T-cell (primary cell): ENCODE measurements at regions not wholly inside any gene's neighbourhood (a gene's known extent, or its start where the extent isn't known, plus 50 kb on each side); places are given as distances from the start of the nearest gene placed in this dataset.

Experiments
- ATAC-seq, 4 experiments: fragments of 200-7000 bp in 3 of 4; fragments of 150-1000 bp in 1 of 4; cut with Tn5 transposase; replicated peaks in 1 of 4; 1 replicate in 3 of 4; 2 replicates in 1 of 4; pipeline ENCODE4 v1.10.0; 2021; ENCODE audit warnings: moderate library complexity in 3 of 4, mild to moderate bottlenecking in 2 of 4, moderate number of reproducible peaks in 1 of 4
- CTCF ChIA-PET, 2 donors: fragments of 300-600 bp; sonication (Branson Sonifier 250); formaldehyde crosslinking; loops; one replicate each; lab custom pipeline; 2022; ENCODE audit warnings: antibody characterized with exemption in 2 of 2; lab: Charles Lee
- POLR2A ChIA-PET, 2 donors: fragments of 300-600 bp; sonication (Branson Sonifier 250); formaldehyde crosslinking; loops; one replicate each; lab custom pipeline; 2022; ENCODE audit warnings: antibody characterized with exemption in 2 of 2; lab: Charles Lee
- DNase-seq, 35 experiments: peaks; one replicate each; pipeline versions ENCODE4 v3.0.0 to v3.0.0-alpha.2; 2013 to 2023
- H3K27ac ChIP-seq: one replicate; pipeline ENCODE4 v1.5.1; 2013; ENCODE audit warnings: low read length
- H3K27me3 ChIP-seq, 2 experiments: replicated peaks in 1 of 2; 1 replicate in 1 of 2; 2 replicates in 1 of 2; pipeline versions ENCODE4 v1.6.1 to v1.7.0; 2013; ENCODE audit warnings: low read length in 1 of 2, mixed read lengths in 1 of 2; ENCODE audit not compliant: control insufficient read depth in 2 of 2, insufficient read depth in 2 of 2; ENCODE audit errors: extremely low read depth in 1 of 2
- H3K36me3 ChIP-seq, 2 donors: 1 replicate in 1 of 2; 2 replicates in 1 of 2; pipeline versions ENCODE4 v1.6.1 to v1.7.0; 2013; ENCODE audit warnings: low read length in 1 of 2; ENCODE audit not compliant: control insufficient read depth in 2 of 2, insufficient read depth in 1 of 2; ENCODE audit errors: extremely low read depth in 1 of 2
- H3K4me1 ChIP-seq, 2 experiments: 1 replicate in 1 of 2; 2 replicates in 1 of 2; pipeline versions ENCODE4 v1.6.1 to v1.7.0; 2013; ENCODE audit warnings: low read length in 2 of 2, mixed read lengths in 1 of 2; ENCODE audit not compliant: insufficient read depth in 2 of 2, control insufficient read depth in 1 of 2; ENCODE audit errors: extremely low read depth in 1 of 2
- H3K4me3 ChIP-seq, 2 donors: 1 replicate in 1 of 2; 2 replicates in 1 of 2; pipeline versions ENCODE4 v1.5.1 to v1.7.0; 2013; ENCODE audit warnings: mild to moderate bottlenecking in 2 of 2, low read length in 1 of 2, moderate library complexity in 1 of 2; ENCODE audit not compliant: control insufficient read depth in 1 of 2; ENCODE audit errors: extremely low read depth in 1 of 2
- H3K9me3 ChIP-seq: 2 replicates; pipeline ENCODE4 v1.7.0; 2013
- H3K27ac Mint-ChIP-seq, 2 donors: one replicate each; pipeline ENCODE4 v1.8.0; 2020 to 2021; ENCODE audit warnings: mild to moderate bottlenecking in 2 of 2, mixed read lengths in 2 of 2
- H3K27me3 Mint-ChIP-seq, 2 donors: one replicate each; pipeline ENCODE4 v1.8.0; 2021 to 2022; ENCODE audit warnings: mixed read lengths in 2 of 2
- H3K36me3 Mint-ChIP-seq: one replicate; pipeline ENCODE4 v1.8.0; 2021; ENCODE audit warnings: mixed read lengths
- H3K4me1 Mint-ChIP-seq, 3 donors: one replicate each; pipeline ENCODE4 v1.8.0; 2020 to 2022; ENCODE audit warnings: mixed read lengths in 3 of 3, mild to moderate bottlenecking in 1 of 3
- H3K4me3 Mint-ChIP-seq, 3 donors: one replicate each; pipeline ENCODE4 v1.8.0; 2020 to 2022; ENCODE audit warnings: mild to moderate bottlenecking in 3 of 3, mixed read lengths in 3 of 3, moderate library complexity in 3 of 3
- H3K9me3 Mint-ChIP-seq, 3 donors: one replicate each; pipeline ENCODE4 v1.8.0; 2020 to 2022; ENCODE audit warnings: mixed read lengths in 3 of 3
- WGBS: methylation state at CpG from one replicate; pipeline ENCODE4 v1.1.5; 2013; ENCODE audit warnings: missing lambda C conversion rate; ENCODE audit not compliant: insufficient coverage; 5-methylcytosine and 5-hydroxymethylcytosine counted together

DNA sequence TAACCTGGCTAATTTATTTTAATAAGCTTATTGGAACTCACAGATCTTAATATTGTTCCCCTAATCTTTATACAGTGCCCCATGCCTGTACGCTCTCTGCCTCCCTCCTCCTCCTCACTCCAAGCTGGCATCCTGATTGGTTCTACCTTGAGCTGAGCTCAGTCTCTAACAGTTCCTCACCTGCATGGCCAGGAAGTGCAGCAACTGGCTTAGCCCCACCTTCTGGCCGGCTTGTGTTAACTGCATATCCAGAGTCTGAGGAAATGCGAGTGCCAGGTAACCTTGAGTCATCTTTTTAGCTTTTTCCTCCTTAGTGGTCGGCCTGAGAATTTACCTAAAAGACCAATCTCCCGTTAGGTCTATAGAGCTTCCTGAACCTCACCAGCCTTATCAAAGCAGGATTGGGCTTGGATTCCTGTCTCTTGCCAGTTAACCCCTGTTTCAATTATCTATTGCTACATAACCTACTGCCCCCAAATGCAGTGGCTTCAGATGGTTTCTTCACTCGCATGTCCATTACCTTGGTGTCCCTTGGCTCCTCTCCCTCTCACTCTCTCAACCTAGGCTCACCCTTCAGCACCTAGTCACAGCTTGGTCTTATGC, 89.5 kb upstream of the STK39 start:
- no peaks in the 10 kb centered on the region for H3K36me3 Mint-ChIP-seq
- Histone ChIP-seq H3K27me3 (no peaks in the 10 kb centered on the region), H3K36me3 (no peaks in the 10 kb centered on the region), H3K27ac (no peak overlapping the region), H3K9me3 (no peaks in the 10 kb centered on the region), H3K4me1 (no peaks in the 10 kb centered on the region), H3K4me3 (no peak overlapping the region)
- peaks cover 0 to 5% of the 10 kb centered on the region in 2 donors for H3K27me3 Mint-ChIP-seq
- H3K9me3 Mint-ChIP-seq: no peaks in the 10 kb centered on the region
- no peak overlapping the region for H3K27ac Mint-ChIP-seq
- H3K4me1 Mint-ChIP-seq: peaks cover 0 to 6% (median 2%) of the 10 kb centered on the region in 3 donors
- 26% methylated on average over 4 of the region's 6 CpGs for WGBS
- ChIA-PET CTCF (interaction anchor here (0.5 to 2.4 kb wide), 30 partner anchors 8 to 584 kb away, joined by 3 to 19 read pairs (median 4); partner anchors contain the start of gene G6PC2 (in 1 of the 2)), POLR2A (no interaction called here)
- ATAC-seq (peak; percentile 92 to 98 (median 93)), DNase-seq (peak; percentile 22 to 70 (median 48))
- H3K4me3 Mint-ChIP-seq: no peak overlapping the region

DNA sequence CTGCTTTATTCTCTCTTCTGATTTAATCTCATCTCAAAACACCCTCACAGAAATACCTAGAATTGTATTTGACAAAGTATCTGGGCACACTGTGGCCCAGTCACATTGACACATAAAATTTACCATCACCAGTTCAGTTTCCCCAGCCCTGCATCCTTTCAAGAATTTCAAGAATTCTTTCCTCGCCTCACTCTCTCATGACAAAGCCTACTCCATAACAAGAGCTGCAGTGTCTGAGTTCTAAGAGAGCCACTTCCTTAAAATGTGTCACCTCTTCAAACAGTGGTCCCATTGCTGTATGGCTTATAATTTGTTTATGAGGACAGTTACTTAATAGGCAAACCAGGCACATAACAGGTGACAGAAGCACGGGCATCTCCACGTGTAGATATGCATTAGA, 90.9 kb upstream of the STK39 start:
- no peaks in the 10 kb centered on the region for H3K9me3 ChIP-seq
- no peaks in the 10 kb centered on the region for H3K4me1 ChIP-seq
- Mint-ChIP-seq H3K27me3 (peaks cover 0 to 5% of the 10 kb centered on the region in 2 donors), H3K9me3 (no peaks in the 10 kb centered on the region), H3K27ac (no peak overlapping the region), H3K36me3 (no peaks in the 10 kb centered on the region), H3K4me1 (peaks cover 0 to 6% (median 2%) of the 10 kb centered on the region in 3 donors), H3K4me3 (no peak overlapping the region)
- no peaks in the 10 kb centered on the region for H3K36me3 ChIP-seq
- CTCF ChIA-PET: interaction anchor here (1.0 to 2.4 kb wide), 3 partner anchors 203 to 349 kb away, joined by 3 to 17 read pairs (median 5); no protein-coding TSS in a partner anchor
- H3K27ac ChIP-seq: no peak overlapping the region
- no peak overlapping the region for H3K4me3 ChIP-seq
- DNase-seq (no peak), ATAC-seq (no peak)
- no peaks in the 10 kb centered on the region for H3K27me3 ChIP-seq
- POLR2A ChIA-PET: no interaction called here
- WGBS: no CpG with 5 or more reads among the region's 3 CpGs

DNA sequence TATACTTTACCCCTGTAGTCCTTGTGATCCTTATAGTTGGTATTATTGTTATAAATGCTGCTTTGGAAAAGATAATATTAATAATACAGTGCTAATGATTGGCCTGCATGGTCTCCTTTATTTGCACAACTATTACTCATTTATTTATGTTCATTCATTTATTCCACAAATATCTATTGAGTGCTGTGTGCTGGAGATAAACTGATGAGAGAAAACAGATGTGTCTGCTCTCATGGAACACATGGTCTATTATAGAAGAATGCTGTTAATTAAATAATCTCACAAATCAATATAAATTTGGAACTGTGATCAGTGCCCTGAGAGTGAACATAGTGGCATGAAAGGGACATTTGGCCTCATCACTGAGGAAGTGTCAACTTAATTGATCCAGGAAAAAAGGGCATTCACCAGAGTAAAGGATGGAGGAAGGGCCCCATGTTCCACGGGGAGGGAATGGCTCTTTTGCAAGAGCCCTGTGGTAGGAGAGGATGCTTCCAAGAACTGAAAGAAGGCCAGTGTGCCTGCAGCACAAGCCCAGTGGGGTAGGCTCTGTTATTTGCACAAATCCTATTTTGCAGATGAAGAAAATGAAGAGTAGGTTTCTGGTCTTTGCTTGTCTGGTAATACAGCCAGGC, 91.5 kb upstream of the STK39 start:
- H3K9me3 Mint-ChIP-seq: no peaks in the 10 kb centered on the region
- ChIA-PET CTCF (interaction anchor here in 1 of 2 donors (0.7 kb wide), 1 partner anchor 1559 kb away, joined by 3 read pairs; no protein-coding TSS in a partner anchor), POLR2A (no interaction called here)
- Histone ChIP-seq H3K9me3 (no peaks in the 10 kb centered on the region), H3K4me1 (no peaks in the 10 kb centered on the region), H3K27ac (no peak overlapping the region), H3K36me3 (no peaks in the 10 kb centered on the region), H3K27me3 (no peaks in the 10 kb centered on the region), H3K4me3 (no peak overlapping the region)
- H3K4me3 Mint-ChIP-seq: no peak overlapping the region
- peaks cover 0 to 6% (median 2%) of the 10 kb centered on the region in 3 donors for H3K4me1 Mint-ChIP-seq
- no peak overlapping the region for H3K27ac Mint-ChIP-seq
- ATAC-seq: no peak
- WGBS: 86% methylated on average over 1 of the region's 1 CpG
- H3K36me3 Mint-ChIP-seq: no peaks in the 10 kb centered on the region
- no peak for DNase-seq
- H3K27me3 Mint-ChIP-seq: peaks cover 0 to 7% of the 10 kb centered on the region in 2 donors

DNA sequence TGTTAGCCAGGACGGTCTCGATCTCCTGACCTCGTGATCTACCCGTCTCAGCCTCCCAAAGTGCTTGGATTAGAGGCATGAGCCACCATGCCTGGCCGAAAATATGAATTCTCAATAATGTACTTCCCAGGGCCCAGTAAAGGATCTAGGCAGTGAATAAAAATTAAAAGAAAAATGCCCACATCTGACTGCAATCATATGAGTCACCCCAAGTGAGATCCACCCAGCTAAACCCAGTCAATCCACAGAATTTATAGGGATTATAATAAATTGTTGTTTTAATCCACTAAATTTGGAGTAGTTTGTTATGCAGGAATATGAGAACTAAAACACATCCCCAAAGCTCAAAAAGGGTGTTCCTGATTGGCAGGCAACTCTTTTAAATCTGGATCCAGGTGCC, 93.5 kb upstream of the STK39 start:
- H3K4me3 ChIP-seq: no peak overlapping the region
- H3K9me3 ChIP-seq: no peaks in the 10 kb centered on the region
- H3K27ac Mint-ChIP-seq: no peak overlapping the region
- H3K27me3 Mint-ChIP-seq: peaks cover 0 to 14% of the 10 kb centered on the region in 2 donors
- H3K9me3 Mint-ChIP-seq: no peaks in the 10 kb centered on the region
- no peaks in the 10 kb centered on the region for H3K36me3 Mint-ChIP-seq
- ATAC-seq (no peak), DNase-seq (no peak)
- H3K4me3 Mint-ChIP-seq: no peak overlapping the region
- H3K4me1 Mint-ChIP-seq: peaks cover 0 to 8% (median 2%) of the 10 kb centered on the region in 3 donors
- H3K36me3 ChIP-seq: no peaks in the 10 kb centered on the region
- POLR2A ChIA-PET: no interaction called here
- no peaks in the 10 kb centered on the region for H3K27me3 ChIP-seq
- CTCF ChIA-PET: interaction anchor here (0.6 to 0.9 kb wide), 4 partner anchors 26 to 623 kb away, joined by 3 to 4 read pairs (median 4); no protein-coding TSS in a partner anchor
- WGBS: no CpG with 5 or more reads among the region's 5 CpGs
- H3K4me1 ChIP-seq: no peaks in the 10 kb centered on the region
- no peak overlapping the region for H3K27ac ChIP-seq

DNA sequence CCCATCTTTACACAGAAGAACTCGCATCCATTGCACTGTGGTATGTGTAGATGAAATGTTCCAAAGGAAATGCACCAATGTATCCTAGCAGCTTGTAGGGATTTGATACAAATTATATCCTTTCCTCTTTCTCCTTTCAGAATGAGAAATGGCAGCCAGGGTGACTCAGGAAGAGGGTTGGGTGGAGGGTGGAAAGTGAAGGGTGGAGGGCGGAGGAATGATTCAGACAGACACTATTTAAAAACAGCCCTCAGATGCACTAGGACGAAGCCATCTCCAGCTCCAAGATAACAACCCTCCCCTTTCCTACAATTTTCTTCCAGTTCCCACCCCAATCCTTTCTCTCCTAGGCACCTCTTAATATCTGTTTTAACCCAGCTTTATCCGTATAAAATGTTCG, 96.2 kb upstream of the STK39 start:
- H3K27ac Mint-ChIP-seq: no peak overlapping the region
- Histone ChIP-seq H3K9me3 (no peaks in the 10 kb centered on the region), H3K4me3 (no peak overlapping the region), H3K4me1 (peaks cover 2 to 3% of the 10 kb centered on the region in 2 experiments), H3K27ac (no peak overlapping the region), H3K27me3 (no peaks in the 10 kb centered on the region), H3K36me3 (no peaks in the 10 kb centered on the region)
- WGBS: 64% methylated on average over 1 of the region's 5 CpGs
- H3K4me1 Mint-ChIP-seq: peaks cover 7 to 10% (median 9%) of the 10 kb centered on the region in 3 donors
- ChIA-PET POLR2A (no interaction called here), CTCF (interaction anchor here (0.7 to 1.2 kb wide), 6 partner anchors 184 to 577 kb away, joined by 3 to 7 read pairs (median 4); no protein-coding TSS in a partner anchor)
- peaks cover 0 to 14% of the 10 kb centered on the region in 2 donors for H3K27me3 Mint-ChIP-seq
- H3K9me3 Mint-ChIP-seq: no peaks in the 10 kb centered on the region
- DNase-seq (no peak), ATAC-seq (no peak)
- no peak overlapping the region for H3K4me3 Mint-ChIP-seq
- H3K36me3 Mint-ChIP-seq: no peaks in the 10 kb centered on the region

DNA sequence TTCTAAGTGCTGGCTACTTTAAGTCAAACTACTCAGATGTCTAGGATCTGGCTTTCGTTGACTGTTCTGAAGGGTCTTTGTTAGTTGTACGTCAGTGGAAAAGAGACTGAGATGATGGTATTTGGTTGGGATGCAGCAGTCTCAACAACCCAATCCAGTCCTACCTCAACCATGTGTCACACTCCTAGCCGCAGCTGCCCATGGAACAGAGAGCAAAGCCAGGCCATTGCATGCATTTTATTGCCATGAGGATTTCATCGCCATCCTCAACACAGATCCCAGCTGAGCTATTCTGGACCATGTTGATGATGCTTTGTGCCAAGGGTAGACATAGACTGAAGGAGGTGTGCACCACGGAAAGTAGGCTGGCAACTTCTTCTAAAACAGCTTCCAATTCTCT, 97.3 kb upstream of the STK39 start:
- Mint-ChIP-seq H3K27me3 (peaks cover 0 to 14% of the 10 kb centered on the region in 2 donors), H3K4me3 (no peak overlapping the region), H3K27ac (no peak overlapping the region), H3K36me3 (no peaks in the 10 kb centered on the region), H3K4me1 (peaks cover 7 to 10% (median 9%) of the 10 kb centered on the region in 3 donors), H3K9me3 (no peaks in the 10 kb centered on the region)
- CTCF ChIA-PET: interaction anchor here (0.6 to 1.7 kb wide), 9 partner anchors 11 to 1109 kb away, joined by 3 to 9 read pairs (median 3); no protein-coding TSS in a partner anchor
- H3K9me3 ChIP-seq: no peaks in the 10 kb centered on the region
- no peaks in the 10 kb centered on the region for H3K36me3 ChIP-seq
- H3K27me3 ChIP-seq: no peaks in the 10 kb centered on the region
- 80% methylated on average over 1 of the region's 5 CpGs for WGBS
- DNase-seq: no peak
- ATAC-seq: no peak
- no peak overlapping the region for H3K4me3 ChIP-seq
- POLR2A ChIA-PET: no interaction called here
- H3K4me1 ChIP-seq: peaks cover 2 to 3% of the 10 kb centered on the region in 2 experiments
- no peak overlapping the region for H3K27ac ChIP-seq
